ENCODE measurements at regions not wholly inside any gene's neighbourhood (a gene's known extent, or its start where the extent isn't known, plus 50 kb on each side); places are given as distances from the start of the nearest gene placed in this dataset.

- Histone ChIP-seq H3K36me3 (ENCODE audit: insufficient read depth, low read length) (no peaks in the 10 kb centered on the region), H3K79me2 (ENCODE audit: insufficient read depth, low read length) (no peaks in the 10 kb centered on the region), H3K9ac (ENCODE audit: low read depth, low read length, poor library complexity, severe bottlenecking) (no peak overlapping the region), H3K9me3 (ENCODE audit: insufficient read depth, low read depth, low read length) (no peaks in the 10 kb centered on the region), H3F3A (ENCODE audit: low read depth) (no peaks in the 10 kb centered on the region), H3K4me1 (ENCODE audit: insufficient read depth, low read length, poor library complexity, severe bottlenecking) (peaks cover 21% of the 10 kb centered on the region), H3K4me3 (ENCODE audit: low read length, poor library complexity, severe bottlenecking) (no peak overlapping the region), H2AFZ (ENCODE audit: low read length) (no peak overlapping the region), H3K4me2 (ENCODE audit: low read depth, low read length, poor library complexity, severe bottlenecking) (no peak overlapping the region), H4K20me1 (ENCODE audit: insufficient read depth, low read length, poor library complexity, severe bottlenecking) (no peaks in the 10 kb centered on the region), H3K27me3 (ENCODE audit: insufficient read depth, low read length, poor library complexity, severe bottlenecking) (no peaks in the 10 kb centered on the region), H3K9me2 (replicated peaks; ENCODE audit: low read depth, low read length) (no peaks in the 10 kb centered on the region)
- TF ChIP-seq EZH2phosphoT487 (IDR thresholded peaks at IDR 0.05; ENCODE audit: borderline replicate concordance), result no peak
- TF ChIP-seq, protein P1, sequence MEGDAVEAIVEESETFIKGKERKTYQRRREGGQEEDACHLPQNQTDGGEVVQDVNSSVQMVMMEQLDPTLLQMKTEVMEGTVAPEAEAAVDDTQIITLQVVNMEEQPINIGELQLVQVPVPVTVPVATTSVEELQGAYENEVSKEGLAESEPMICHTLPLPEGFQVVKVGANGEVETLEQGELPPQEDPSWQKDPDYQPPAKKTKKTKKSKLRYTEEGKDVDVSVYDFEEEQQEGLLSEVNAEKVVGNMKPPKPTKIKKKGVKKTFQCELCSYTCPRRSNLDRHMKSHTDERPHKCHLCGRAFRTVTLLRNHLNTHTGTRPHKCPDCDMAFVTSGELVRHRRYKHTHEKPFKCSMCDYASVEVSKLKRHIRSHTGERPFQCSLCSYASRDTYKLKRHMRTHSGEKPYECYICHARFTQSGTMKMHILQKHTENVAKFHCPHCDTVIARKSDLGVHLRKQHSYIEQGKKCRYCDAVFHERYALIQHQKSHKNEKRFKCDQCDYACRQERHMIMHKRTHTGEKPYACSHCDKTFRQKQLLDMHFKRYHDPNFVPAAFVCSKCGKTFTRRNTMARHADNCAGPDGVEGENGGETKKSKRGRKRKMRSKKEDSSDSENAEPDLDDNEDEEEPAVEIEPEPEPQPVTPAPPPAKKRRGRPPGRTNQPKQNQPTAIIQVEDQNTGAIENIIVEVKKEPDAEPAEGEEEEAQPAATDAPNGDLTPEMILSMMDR (conservative IDR thresholded peaks at IDR 0.05; ENCODE audit: low read length), result no peak
These were observed 160.7 kb downstream of the PTPN20 start for GRCh38 chr10:47071891-47072290.

DNA sequence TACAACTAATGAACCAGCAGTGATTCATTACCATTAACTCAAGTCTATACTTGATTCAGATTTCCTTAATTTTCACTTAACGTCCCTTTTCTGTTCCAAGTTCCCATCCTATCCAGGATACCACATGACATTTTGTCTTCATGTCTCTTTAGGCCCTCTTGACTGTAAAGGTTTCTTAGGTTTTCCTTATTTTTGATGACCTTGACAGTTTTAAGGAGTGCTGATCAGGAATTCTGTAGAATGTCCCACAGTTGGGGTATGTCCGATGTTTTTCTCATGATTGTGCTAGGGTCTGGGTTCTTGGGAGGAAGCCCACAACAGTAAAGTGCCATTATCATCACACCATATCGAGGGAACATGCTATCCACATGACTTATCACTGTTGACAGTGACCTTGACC lies 162.7 kb downstream of the PTPN20 start:
- no peaks in the 10 kb centered on the region for H3K27me3 ChIP-seq (ENCODE audit: insufficient read depth, low read length, poor library complexity, severe bottlenecking)
- no peaks in the 10 kb centered on the region for H4K20me1 ChIP-seq (ENCODE audit: insufficient read depth, low read length, poor library complexity, severe bottlenecking)
- no peaks in the 10 kb centered on the region for H3K9me2 ChIP-seq (replicated peaks; ENCODE audit: low read depth, low read length)
- peaks cover 11% of the 10 kb centered on the region for H3K4me1 ChIP-seq (ENCODE audit: insufficient read depth, low read length, poor library complexity, severe bottlenecking)
- H3K79me2 ChIP-seq (ENCODE audit: insufficient read depth, low read length), result no peaks in the 10 kb centered on the region
- H3K4me2 ChIP-seq (ENCODE audit: low read depth, low read length, poor library complexity, severe bottlenecking), result no peak overlapping the region
- H3K36me3 ChIP-seq (ENCODE audit: insufficient read depth, low read length), result no peaks in the 10 kb centered on the region
- H3F3A ChIP-seq (ENCODE audit: low read depth), result no peaks in the 10 kb centered on the region
- H3K4me3 ChIP-seq (ENCODE audit: low read length, poor library complexity, severe bottlenecking), result no peak overlapping the region
- H3K9me3 ChIP-seq (ENCODE audit: insufficient read depth, low read depth, low read length), result no peaks in the 10 kb centered on the region
- H3K9ac ChIP-seq (ENCODE audit: low read depth, low read length, poor library complexity, severe bottlenecking), result no peak overlapping the region
- no peak overlapping the region for H2AFZ ChIP-seq (ENCODE audit: low read length)
- TF ChIP-seq, protein P1 (conservative IDR thresholded peaks at IDR 0.05; ENCODE audit: low read length), result no peak
- TF ChIP-seq EZH2phosphoT487 (IDR thresholded peaks at IDR 0.05; ENCODE audit: borderline replicate concordance), result no peak

GRCh38 chr10:47076949-47077361 lies 165.7 kb downstream of the PTPN20 start:
- H3K9ac ChIP-seq (ENCODE audit: low read depth, low read length, poor library complexity, severe bottlenecking), result no peak overlapping the region
- H4K20me1 ChIP-seq (ENCODE audit: insufficient read depth, low read length, poor library complexity, severe bottlenecking), result no peaks in the 10 kb centered on the region
- no peaks in the 10 kb centered on the region for H3F3A ChIP-seq (ENCODE audit: low read depth)
- no peak overlapping the region for H2AFZ ChIP-seq (ENCODE audit: low read length)
- no peak for TF ChIP-seq EZH2phosphoT487 (IDR thresholded peaks at IDR 0.05; ENCODE audit: borderline replicate concordance)
- TF ChIP-seq, protein P1 (conservative IDR thresholded peaks at IDR 0.05; ENCODE audit: low read length), result no peak
- peaks cover 41% of the 10 kb centered on the region for H3K4me1 ChIP-seq (ENCODE audit: insufficient read depth, low read length, poor library complexity, severe bottlenecking)
- no peak overlapping the region for H3K4me3 ChIP-seq (ENCODE audit: low read length, poor library complexity, severe bottlenecking)
- H3K4me2 ChIP-seq (ENCODE audit: low read depth, low read length, poor library complexity, severe bottlenecking), result no peak overlapping the region
- no peaks in the 10 kb centered on the region for H3K36me3 ChIP-seq (ENCODE audit: insufficient read depth, low read length)
- H3K79me2 ChIP-seq (ENCODE audit: insufficient read depth, low read length), result no peaks in the 10 kb centered on the region
- no peaks in the 10 kb centered on the region for H3K27me3 ChIP-seq (ENCODE audit: insufficient read depth, low read length, poor library complexity, severe bottlenecking)
- no peaks in the 10 kb centered on the region for H3K9me2 ChIP-seq (replicated peaks; ENCODE audit: low read depth, low read length)
- H3K9me3 ChIP-seq (ENCODE audit: insufficient read depth, low read depth, low read length), result no peaks in the 10 kb centered on the region

All from Loucy (cell line).